HepG2 (cell line): ENCODE measurements at regions not wholly inside any gene's neighbourhood (a gene's known extent, or its start where the extent isn't known, plus 50 kb on each side); places are given as distances from the start of the nearest gene placed in this dataset.
A peak's percentile ranks its signal among the peaks of the same experiment; 100 is the strongest.

Experiments used
- ATAC-seq: fragments of 200-7000 bp; cut with Tn5 transposase; 3 replicates; pipeline ENCODE4 v1.9.1; 2020; ENCODE audit warnings: mild to moderate bottlenecking, moderate library complexity
- BruUV-seq: library from RNA; stranded (reverse); fragments of 400-500 nt; replicated peaks from 2 replicates; lab custom pipeline; 2021; lab: Mats Ljungman, UMichigan
- CTCF ChIA-PET: fragments of 300-600 bp; formaldehyde crosslinking; extraction: SDS; loops from one replicate; lab custom pipeline; 2021; ENCODE audit warnings: low total read pairs, inconsistent platforms, low intra/inter-chr PET ratio; lab: Yijun Ruan, JAX
- POLR2A ChIA-PET: fragments of 350-600 bp; sonication (Branson Sonifier 250); formaldehyde crosslinking; loops from one replicate; lab custom pipeline; 2020; ENCODE audit warnings: antibody characterized with exemption, inconsistent platforms; lab: Yijun Ruan, JAX
- DNase-seq: peaks from one replicate; pipeline ENCODE4 v3.0.0-alpha.2; 2015; ENCODE audit warnings: low spot score
- FAIRE-seq: peaks from 3 replicates; lab custom pipeline; 2011; peaks lifted over from hg19 to GRCh38; lab: Jason Lieb, UNC
- H2AFZ ChIP-seq: one replicate; pipeline ENCODE4 v1.6.1; 2011; ENCODE audit warnings: low read length, inconsistent platforms
- H3K27ac ChIP-seq: fragments of 300-600 bp; 3 replicates; pipeline ENCODE4 v1.8.0; 2011; ENCODE audit warnings: mixed run types, mild to moderate bottlenecking, mixed read lengths, low read length, inconsistent platforms; ENCODE audit not compliant: insufficient read depth; ENCODE audit errors: extremely low read length
- H3K27me3 ChIP-seq, 2 experiments: fragments of 200-600 bp in 1 of 2; 2 replicates in 1 of 2; 3 replicates in 1 of 2; pipeline versions ENCODE4 v1.6.0 to v1.8.0; 2011; ENCODE audit warnings: low read length in 2 of 2, mild to moderate bottlenecking in 2 of 2, moderate library complexity in 2 of 2, inconsistent platforms in 1 of 2; ENCODE audit not compliant: insufficient read depth in 2 of 2, control insufficient read depth in 1 of 2
- H3K36me3 ChIP-seq, 2 experiments: fragments of 200-600 bp in 1 of 2; replicated peaks in 1 of 2; 2 replicates in 1 of 2; 3 replicates in 1 of 2; pipeline versions ENCODE4 v1.5.1 to v1.8.0; 2011; ENCODE audit warnings: low read length in 2 of 2, inconsistent platforms in 1 of 2; ENCODE audit not compliant: insufficient read depth in 2 of 2, control insufficient read depth in 1 of 2
- H3K4me1 ChIP-seq: 2 replicates; pipeline ENCODE4 v1.5.1; 2012; ENCODE audit warnings: low read length, inconsistent platforms; ENCODE audit not compliant: insufficient read depth
- H3K4me2 ChIP-seq: 2 replicates; pipeline ENCODE4 v1.6.0; 2011; ENCODE audit warnings: low read depth, low read length, inconsistent platforms
- H3K4me3 ChIP-seq, 3 experiments: fragments of 200-600 bp in 1 of 3; sonication (generic), shearing (Covaris generic) in 1 of 3; replicated peaks in 1 of 3; 2 replicates each; pipeline ENCODE4 v1.5.1; 2011 to 2016; ENCODE audit warnings: low read length in 3 of 3, inconsistent platforms in 2 of 3, low read depth in 2 of 3, mild to moderate bottlenecking in 2 of 3, control low read depth in 1 of 3, mixed read lengths in 1 of 3; ENCODE audit not compliant: insufficient read depth in 1 of 3
- H3K79me2 ChIP-seq: one replicate; pipeline ENCODE4 v1.6.1; 2011; ENCODE audit warnings: low read length, inconsistent platforms; ENCODE audit not compliant: insufficient read depth
- H3K9ac ChIP-seq: 2 replicates; pipeline ENCODE4 v1.6.0; 2011; ENCODE audit warnings: mild to moderate bottlenecking, low read depth, low read length, inconsistent platforms; ENCODE audit not compliant: insufficient read depth
- H3K9me3 ChIP-seq: 2 replicates; pipeline ENCODE4 v1.5.1; 2012; ENCODE audit warnings: mild to moderate bottlenecking, low read length
- H4K20me1 ChIP-seq: 2 replicates; pipeline ENCODE4 v1.6.0; 2011; ENCODE audit warnings: inconsistent platforms, mild to moderate bottlenecking, low read length, moderate library complexity; ENCODE audit not compliant: insufficient read depth
- ARID3A ChIP-seq: IDR thresholded peaks from 2 replicates; pipeline ENCODE4 v1.6.1; 2012; ENCODE audit warnings: low read depth, low read length, improper control_type of control experiment
- BRD4 ChIP-seq: sonication (generic); formaldehyde crosslinking; IDR thresholded peaks from 2 replicates; pipeline ENCODE4 v1.4.0; 2020; ENCODE audit warnings: missing genetic modification reagents
- DR1 ChIP-seq: sonication (generic); formaldehyde crosslinking; IDR thresholded peaks from 2 replicates; pipeline ENCODE4 v1.8.0; 2021; ENCODE audit warnings: mild to moderate bottlenecking, missing genetic modification reagents, inconsistent platforms
- GATAD2A ChIP-seq: IDR thresholded peaks from 2 replicates; pipeline ENCODE4 v1.6.1; 2016
- HMG20B ChIP-seq: conservative IDR thresholded peaks from 2 replicates; pipeline ENCODE4 v1.6.1; 2016; ENCODE audit warnings: missing genetic modification reagents, missing compliant biosample characterization
- KDM1A ChIP-seq: IDR thresholded peaks from 2 replicates; pipeline ENCODE4 v1.6.1; 2016; ENCODE audit warnings: missing compliant biosample characterization
- MIXL1 ChIP-seq: IDR thresholded peaks from 2 replicates; pipeline ENCODE4 v1.6.1; 2016
- MXD4 ChIP-seq: IDR thresholded peaks from 2 replicates; pipeline ENCODE4 v1.6.1; 2016; ENCODE audit warnings: mild to moderate bottlenecking, missing biosample characterization, missing genetic modification reagents
- PAWR ChIP-seq: sonication (generic); formaldehyde crosslinking; IDR thresholded peaks from 2 replicates; pipeline ENCODE4 v1.4.0; 2020; ENCODE audit warnings: missing genetic modification reagents, mild to moderate bottlenecking, borderline replicate concordance
- POGZ ChIP-seq: sonication (generic); formaldehyde crosslinking; IDR thresholded peaks from 2 replicates; pipeline ENCODE4 v1.4.0; 2020; ENCODE audit warnings: mild to moderate bottlenecking, missing genetic modification reagents
- ZBED4 ChIP-seq: sonication (generic); formaldehyde crosslinking; IDR thresholded peaks from 2 replicates; pipeline ENCODE4 v1.4.0; 2020; ENCODE audit warnings: missing genetic modification reagents, borderline replicate concordance
- ZFP37 ChIP-seq: sonication (generic); formaldehyde crosslinking; IDR thresholded peaks from 2 replicates; pipeline ENCODE4 v1.4.0; 2020; ENCODE audit warnings: missing genetic modification reagents, borderline replicate concordance
- ZNF24 ChIP-seq: fragments of 450-650 bp; IDR thresholded peaks from 2 replicates; pipeline ENCODE4 v1.6.1; 2017; ENCODE audit warnings: antibody characterized with exemption, mild to moderate bottlenecking
- ZNF326 ChIP-seq: sonication (generic); formaldehyde crosslinking; IDR thresholded peaks from 2 replicates; pipeline ENCODE4 v1.4.0; 2020; ENCODE audit warnings: missing genetic modification reagents, borderline replicate concordance
- ZNF570 ChIP-seq: sonication (generic); formaldehyde crosslinking; IDR thresholded peaks from 2 replicates; pipeline ENCODE4 v1.4.0; 2020; ENCODE audit warnings: mild to moderate bottlenecking, missing genetic modification reagents, borderline replicate concordance
- ZNF710 ChIP-seq: sonication (generic); formaldehyde crosslinking; IDR thresholded peaks from 2 replicates; pipeline ENCODE4 v1.5.0; 2020; ENCODE audit warnings: mild to moderate bottlenecking, missing genetic modification reagents, borderline replicate concordance
- WGBS: methylation state at CpG from one replicate; pipeline ENCODE4 v1.1.6; 2017; ENCODE audit warnings: low lambda C conversion rate; 5-methylcytosine and 5-hydroxymethylcytosine counted together
- in situ Hi-C: cut with HindIII; loops from 2 replicates; pipeline ENCODE4 v1.10.0; 2017; ENCODE audit warnings: low pct_unique_long_range_greater_than_20kb; ENCODE audit not compliant: extremely low pct_ligation_motif_present
- intact Hi-C: fragments of 100-400 bp; cut with micrococcal nuclease; formaldehyde crosslinking; loops from one replicate; pipeline ENCODE4 v1.10.0; 2022; ENCODE audit not compliant: unreplicated experiment

- peak; percentile 53; the same call in 1 of the 2 replicates for TF ChIP-seq KDM1A (CRISPR knock-in tag)
- TF ChIP-seq, all 625 proteins: peak for 19
These were observed 143.2 kb upstream of the ZNF217 start (continued) for GRCh38 chr20:53736757-53737395.

DNA sequence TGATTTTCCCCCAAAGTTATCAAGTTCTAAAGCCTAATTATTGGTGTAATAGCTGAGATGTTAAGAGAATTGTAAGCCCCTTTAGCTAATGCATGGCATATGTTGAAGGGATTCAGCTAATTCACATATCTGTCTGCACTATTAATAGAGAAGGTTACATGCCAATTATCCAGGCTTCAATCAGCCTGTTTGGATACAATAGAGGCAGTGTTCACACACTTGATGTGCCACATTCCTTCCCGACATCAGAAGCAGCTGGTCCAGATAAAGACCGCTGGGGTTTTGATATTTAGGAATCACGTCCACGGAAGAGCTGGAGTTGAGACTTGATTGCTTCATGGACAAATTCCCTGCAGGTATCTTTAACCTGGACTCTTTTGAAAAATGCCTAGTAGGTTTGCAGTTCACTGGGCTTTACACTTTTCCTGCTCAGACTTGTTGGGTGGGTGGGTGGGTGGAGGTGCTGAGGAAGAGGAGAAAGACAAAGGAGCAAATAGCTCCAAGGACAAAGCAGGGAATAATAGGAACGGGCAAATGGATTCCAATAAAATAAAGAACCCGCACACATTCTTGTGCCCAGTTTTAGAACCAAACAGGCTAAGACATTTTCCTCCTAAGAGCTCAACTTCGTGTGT is 142.6 kb upstream of the ZNF217 start:
- in situ Hi-C loops = no loop called here
- BruUV-seq = no TSS peak
- no peak for TF ChIP-seq ZNF326 (CRISPR knock-in tag)
- TF ChIP-seq ZNF24 = no peak
- TF ChIP-seq POGZ (CRISPR knock-in tag) = no peak
- TF ChIP-seq HMG20B = no peak
- 0 out of 2 replicates have a peak, but pooled peaks have one; percentile 12 for TF ChIP-seq MXD4 (CRISPR knock-in tag)
- TF ChIP-seq PAWR (CRISPR knock-in tag) = no peak
- no peak for TF ChIP-seq GATAD2A (CRISPR knock-in tag)
- no peak for TF ChIP-seq ZNF710 (CRISPR knock-in tag)
- no peak for TF ChIP-seq ZBED4
- no peak for TF ChIP-seq BRD4 (CRISPR knock-in tag)
- no peak for TF ChIP-seq ARID3A
- no peak for TF ChIP-seq ZNF570
- no peak for TF ChIP-seq DR1 (CRISPR knock-in tag)
- TF ChIP-seq MIXL1 (CRISPR knock-in tag) = no peak
- TF ChIP-seq ZFP37 (CRISPR knock-in tag) = no peak

More for the DNA sequence above, 142.6 kb upstream of the ZNF217 start:
- H3K79me2 ChIP-seq = no peaks in the 10 kb centered on the region
- H4K20me1 ChIP-seq = no peaks in the 10 kb centered on the region
- peak overlapping the region; percentile 70 for H3K9ac ChIP-seq
- H3K27me3 ChIP-seq = no peaks in the 10 kb centered on the region; a peak in 1 of 5 replicates
- DNase-seq = peak; percentile 55
- H3K4me1 ChIP-seq = peaks cover 76% of the 10 kb centered on the region
- CTCF ChIA-PET = no interaction called here
- ATAC-seq = no peak
- no peaks in the 10 kb centered on the region for H3K36me3 ChIP-seq
- H3K4me3 ChIP-seq = no peak overlapping the region; a peak in 1 of 6 replicates
- H2AFZ ChIP-seq = peak overlapping the region; percentile 49
- intact Hi-C loops = loop anchor here (5.0 kb wide), 3 partner anchors 51 to 181 kb away; no protein-coding TSS in a partner anchor
- H3K27ac ChIP-seq = no peak overlapping the region
- POLR2A ChIA-PET = interaction anchor here (0.9 to 6.4 kb wide), 13 partner anchors 24 to 180 kb away, joined by 3 to 51 read pairs (median 7); partner anchors contain the start of gene ZNF217
- peak overlapping the region; percentile 92 for H3K4me2 ChIP-seq
- no peaks in the 10 kb centered on the region for H3K9me3 ChIP-seq
- no peak for FAIRE-seq
- WGBS = 36% methylated on average over 7 of the region's 7 CpGs
